ENCODE measurements at regions not wholly inside any gene's neighbourhood (a gene's known extent, or its start where the extent isn't known, plus 50 kb on each side); places are given as distances from the start of the nearest gene placed in this dataset.

DNA sequence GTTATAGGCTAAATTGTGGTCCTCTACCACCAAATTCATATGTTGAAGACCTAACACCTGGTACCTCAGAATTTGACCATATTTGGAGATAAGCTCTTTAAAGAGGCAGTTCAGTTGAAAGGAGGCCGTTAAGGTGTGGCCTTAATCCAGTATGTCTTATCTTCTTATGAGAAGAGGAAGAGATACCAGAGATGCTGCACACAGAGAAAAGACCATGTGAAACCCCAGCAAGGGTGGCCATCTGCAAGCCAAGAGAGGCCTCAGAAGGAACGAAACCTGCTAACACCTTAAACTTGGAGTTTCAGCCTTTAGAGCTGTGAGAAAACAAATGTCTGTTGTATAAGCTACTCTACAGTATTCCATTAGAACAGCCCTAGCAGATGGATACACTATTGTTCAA, 528.1 kb upstream of the DCC start:
- DNase-seq (ENCODE audit: insufficient read length, low spot score) (no peak), FAIRE-seq (no peak)
- TF ChIP-seq, protein P1, sequence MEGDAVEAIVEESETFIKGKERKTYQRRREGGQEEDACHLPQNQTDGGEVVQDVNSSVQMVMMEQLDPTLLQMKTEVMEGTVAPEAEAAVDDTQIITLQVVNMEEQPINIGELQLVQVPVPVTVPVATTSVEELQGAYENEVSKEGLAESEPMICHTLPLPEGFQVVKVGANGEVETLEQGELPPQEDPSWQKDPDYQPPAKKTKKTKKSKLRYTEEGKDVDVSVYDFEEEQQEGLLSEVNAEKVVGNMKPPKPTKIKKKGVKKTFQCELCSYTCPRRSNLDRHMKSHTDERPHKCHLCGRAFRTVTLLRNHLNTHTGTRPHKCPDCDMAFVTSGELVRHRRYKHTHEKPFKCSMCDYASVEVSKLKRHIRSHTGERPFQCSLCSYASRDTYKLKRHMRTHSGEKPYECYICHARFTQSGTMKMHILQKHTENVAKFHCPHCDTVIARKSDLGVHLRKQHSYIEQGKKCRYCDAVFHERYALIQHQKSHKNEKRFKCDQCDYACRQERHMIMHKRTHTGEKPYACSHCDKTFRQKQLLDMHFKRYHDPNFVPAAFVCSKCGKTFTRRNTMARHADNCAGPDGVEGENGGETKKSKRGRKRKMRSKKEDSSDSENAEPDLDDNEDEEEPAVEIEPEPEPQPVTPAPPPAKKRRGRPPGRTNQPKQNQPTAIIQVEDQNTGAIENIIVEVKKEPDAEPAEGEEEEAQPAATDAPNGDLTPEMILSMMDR (IDR thresholded peaks at IDR 0.05; ENCODE audit: insufficient read depth, missing control alignments): no peak

GRCh38 chr18:51813740-51814139, 526.3 kb upstream of the DCC start:
- no peak for DNase-seq (ENCODE audit: insufficient read length, low spot score)
- no peak for FAIRE-seq
- TF ChIP-seq, protein P1 (IDR thresholded peaks at IDR 0.05; ENCODE audit: insufficient read depth, missing control alignments): no peak

DNA sequence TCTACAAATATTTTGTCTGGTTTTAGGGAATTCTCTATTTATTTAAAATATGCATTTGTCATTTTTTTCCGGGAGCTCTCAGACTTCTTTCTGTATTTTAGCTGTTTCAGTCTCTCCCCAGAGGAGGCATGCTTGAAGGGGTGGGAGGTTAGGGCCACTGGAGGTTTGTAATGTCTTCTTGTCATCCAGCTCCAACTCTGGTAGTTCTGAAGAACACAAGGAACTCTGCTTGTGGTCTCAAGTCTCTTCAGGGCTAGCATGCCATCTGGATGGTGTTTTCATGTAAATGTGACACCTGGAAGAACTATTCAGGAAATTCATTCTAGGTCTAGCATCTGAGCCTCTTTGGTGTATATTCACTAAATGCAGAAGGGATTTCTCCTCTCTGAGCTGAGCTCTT, 518.4 kb upstream of the DCC start:
- DNase-seq (ENCODE audit: insufficient read length, low spot score) (no peak), FAIRE-seq (no peak)
- TF ChIP-seq, protein P1 (IDR thresholded peaks at IDR 0.05; ENCODE audit: insufficient read depth, missing control alignments): no peak

- DNase-seq (ENCODE audit: insufficient read length, low spot score) (no peak), FAIRE-seq (no peak)
- TF ChIP-seq, protein P1 (IDR thresholded peaks at IDR 0.05; ENCODE audit: insufficient read depth, missing control alignments): no peak
Observed at GRCh38 chr18:51824746-51825145, 515.3 kb upstream of the DCC start.

DNA sequence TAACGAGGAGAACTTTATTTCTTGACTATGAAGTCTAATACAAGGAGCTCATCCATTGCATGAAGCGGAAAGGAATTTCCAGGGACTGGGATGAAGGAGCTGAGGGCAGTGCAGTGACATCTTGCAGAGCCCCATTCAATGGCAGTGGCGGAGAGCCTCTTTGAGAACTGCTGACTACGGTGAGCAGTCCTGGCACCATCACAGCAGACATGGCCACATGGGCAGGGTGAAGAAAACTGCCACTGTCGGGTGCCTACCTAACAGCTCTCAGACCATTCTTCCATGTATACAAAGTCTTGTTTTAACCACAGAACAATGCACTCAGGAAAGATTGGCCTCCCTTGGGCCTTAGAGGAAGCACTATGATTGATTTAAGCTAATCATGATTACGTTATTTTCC, 506.1 kb upstream of the DCC start:
- TF ChIP-seq, protein P1 (IDR thresholded peaks at IDR 0.05; ENCODE audit: insufficient read depth, missing control alignments): no peak
- FAIRE-seq (no peak), DNase-seq (ENCODE audit: insufficient read length, low spot score) (no peak)

DNA sequence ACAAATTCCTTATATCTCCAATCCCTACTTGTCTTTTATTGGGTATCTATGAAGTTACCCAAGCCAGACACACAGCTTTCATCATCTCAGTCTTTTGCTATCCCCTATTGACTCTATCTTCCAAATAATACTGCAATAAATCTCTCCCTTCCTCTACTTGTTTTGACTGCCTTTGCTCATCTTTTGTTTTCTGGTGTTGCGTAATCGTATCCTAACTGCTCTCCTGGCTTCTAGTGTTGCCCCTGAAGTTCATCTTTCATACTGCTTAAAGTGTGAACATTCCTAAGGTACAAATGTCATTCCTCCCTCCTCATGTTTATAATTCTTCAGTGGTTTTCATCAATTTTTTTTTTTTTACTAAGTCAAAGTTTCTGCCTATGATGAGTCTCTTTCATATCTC, 491.3 kb upstream of the DCC start:
- no peak for FAIRE-seq
- DNase-seq (ENCODE audit: insufficient read length, low spot score): no peak
- TF ChIP-seq, protein P1 (IDR thresholded peaks at IDR 0.05; ENCODE audit: insufficient read depth, missing control alignments): no peak

DNA sequence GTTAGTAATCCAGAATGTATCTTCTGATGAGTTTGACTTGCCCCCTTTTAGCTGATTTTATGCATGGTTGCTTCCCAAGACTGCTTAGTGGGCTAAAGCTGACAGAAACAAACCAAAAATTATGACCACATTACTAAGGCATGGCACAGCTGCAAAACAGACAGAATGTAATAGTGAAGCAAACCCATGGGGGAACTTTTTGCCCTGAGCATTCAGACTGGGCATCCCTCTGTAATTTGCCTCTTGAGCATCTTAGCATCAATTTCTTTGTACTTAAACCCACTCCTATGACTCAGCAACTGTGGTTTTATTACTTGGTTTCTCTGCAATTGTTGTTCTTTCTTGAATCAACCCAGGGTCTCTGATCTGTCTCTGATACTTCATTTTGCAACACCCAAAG, 487.3 kb upstream of the DCC start:
- DNase-seq (ENCODE audit: insufficient read length, low spot score): no peak
- TF ChIP-seq, protein P1 (IDR thresholded peaks at IDR 0.05; ENCODE audit: insufficient read depth, missing control alignments): no peak
- no peak for FAIRE-seq

Data from D721Med (cell line).